AG04449 (cell line): ENCODE measurements at regions not wholly inside any gene's neighbourhood (a gene's known extent, or its start where the extent isn't known, plus 50 kb on each side); places are given as distances from the start of the nearest gene placed in this dataset.

Source experiments
- CTCF ChIA-PET: fragments of 350-600 bp; formaldehyde crosslinking; extraction: SDS; loops from one replicate; lab custom pipeline; 2021; ENCODE audit warnings: antibody characterized with exemption; lab: Yijun Ruan, JAX
- POLR2A ChIA-PET: fragments of 400-600, 350-600 bp; formaldehyde crosslinking; extraction: SDS; loops from one replicate; lab custom pipeline; 2020; ENCODE audit warnings: antibody characterized with exemption, inconsistent platforms; lab: Yijun Ruan, JAX
- DNase-seq: peaks from one replicate; pipeline ENCODE4 v3.0.0-alpha.2; 2010; ENCODE audit warnings: low read depth, low spot score
- H3K4me3 ChIP-seq: 2 replicates; pipeline ENCODE4 v1.5.1; 2011; ENCODE audit warnings: low read depth, mild to moderate bottlenecking, control low read depth, low read length
- TF ChIP-seq, protein P1 (sequence below): IDR thresholded peaks from one replicate; pipeline ENCODE4 v1.5.1; 2011; ENCODE audit warnings: mild to moderate bottlenecking, moderate library complexity, low read length, control low read depth, inconsistent platforms; ENCODE audit not compliant: insufficient read depth; ENCODE audit errors: missing control alignments

DNA sequence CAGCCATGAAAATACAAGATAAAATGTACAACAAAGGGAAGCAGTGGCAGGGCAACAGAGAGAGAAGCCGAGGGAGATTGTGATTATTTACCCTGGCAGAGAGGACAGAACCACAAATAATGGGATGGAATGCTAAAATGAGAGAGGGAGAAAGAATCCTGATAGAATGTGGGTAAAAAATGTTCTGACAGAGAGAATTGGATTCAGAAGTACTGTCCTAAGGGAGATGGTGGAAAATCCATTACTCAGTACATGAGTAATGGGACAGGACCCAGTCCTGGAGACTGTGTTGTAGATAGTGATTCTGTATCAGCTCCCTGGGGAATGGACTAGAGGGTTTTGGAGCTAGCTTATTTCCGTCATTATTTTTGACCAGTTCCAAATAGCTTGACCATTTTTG, 831.5 kb downstream of the MAT2B start:
- ChIA-PET POLR2A (interaction anchor here (1.3 kb wide), 1 partner anchor 17 kb away, joined by 3 read pairs; no protein-coding TSS in a partner anchor), CTCF (interaction anchor here (0.9 to 1.1 kb wide), 2 partner anchors 10 to 16 kb away, joined by 3 read pairs; no protein-coding TSS in a partner anchor)
- peak; percentile 69 for DNase-seq
- TF ChIP-seq, protein P1, sequence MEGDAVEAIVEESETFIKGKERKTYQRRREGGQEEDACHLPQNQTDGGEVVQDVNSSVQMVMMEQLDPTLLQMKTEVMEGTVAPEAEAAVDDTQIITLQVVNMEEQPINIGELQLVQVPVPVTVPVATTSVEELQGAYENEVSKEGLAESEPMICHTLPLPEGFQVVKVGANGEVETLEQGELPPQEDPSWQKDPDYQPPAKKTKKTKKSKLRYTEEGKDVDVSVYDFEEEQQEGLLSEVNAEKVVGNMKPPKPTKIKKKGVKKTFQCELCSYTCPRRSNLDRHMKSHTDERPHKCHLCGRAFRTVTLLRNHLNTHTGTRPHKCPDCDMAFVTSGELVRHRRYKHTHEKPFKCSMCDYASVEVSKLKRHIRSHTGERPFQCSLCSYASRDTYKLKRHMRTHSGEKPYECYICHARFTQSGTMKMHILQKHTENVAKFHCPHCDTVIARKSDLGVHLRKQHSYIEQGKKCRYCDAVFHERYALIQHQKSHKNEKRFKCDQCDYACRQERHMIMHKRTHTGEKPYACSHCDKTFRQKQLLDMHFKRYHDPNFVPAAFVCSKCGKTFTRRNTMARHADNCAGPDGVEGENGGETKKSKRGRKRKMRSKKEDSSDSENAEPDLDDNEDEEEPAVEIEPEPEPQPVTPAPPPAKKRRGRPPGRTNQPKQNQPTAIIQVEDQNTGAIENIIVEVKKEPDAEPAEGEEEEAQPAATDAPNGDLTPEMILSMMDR: no peak
- H3K4me3 ChIP-seq: no peak overlapping the region

GRCh38 chr5:164341056-164341619, 835.7 kb downstream of the MAT2B start:
- no peak for DNase-seq
- ChIA-PET CTCF (no interaction called here), POLR2A (no interaction called here)
- TF ChIP-seq, protein P1: no peak
- H3K4me3 ChIP-seq: no peak overlapping the region

- ChIA-PET CTCF (no interaction called here), POLR2A (no interaction called here)
- H3K4me3 ChIP-seq: no peak overlapping the region
- no peak for DNase-seq
- TF ChIP-seq, protein P1: no peak
Measured at GRCh38 chr5:164345173-164345849, 839.9 kb downstream of the MAT2B start.

DNA sequence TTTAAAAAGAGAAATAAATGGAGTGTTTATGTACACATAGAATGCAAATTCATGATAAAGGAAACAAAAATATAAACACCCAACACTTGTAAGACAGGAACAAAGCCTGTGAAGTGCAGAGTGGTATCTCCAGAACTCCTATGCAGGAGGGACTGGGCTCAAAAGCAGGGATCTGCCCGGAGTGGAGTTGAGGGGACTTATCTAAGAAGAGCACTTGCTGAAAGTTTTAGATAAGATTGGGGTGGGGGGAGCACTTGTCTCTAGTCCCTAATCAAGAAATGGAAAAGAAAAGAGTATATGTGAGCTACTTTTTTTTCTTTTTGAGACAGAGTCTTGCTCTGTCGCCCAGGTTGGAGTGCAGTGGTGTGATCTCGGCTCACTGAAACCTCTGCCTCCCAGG, 840.4 kb downstream of the MAT2B start:
- DNase-seq: no peak
- ChIA-PET POLR2A (no interaction called here), CTCF (no interaction called here)
- no peak overlapping the region for H3K4me3 ChIP-seq
- TF ChIP-seq, protein P1: no peak

GRCh38 chr5:164346785-164347630, 841.6 kb downstream of the MAT2B start:
- POLR2A ChIA-PET: interaction anchor here (1.1 kb wide), 1 partner anchor 13 kb away, joined by 3 read pairs; no protein-coding TSS in a partner anchor
- CTCF ChIA-PET: interaction anchor here (1.1 kb wide), 1 partner anchor 10 kb away, joined by 3 read pairs; no protein-coding TSS in a partner anchor
- no peak for DNase-seq
- TF ChIP-seq, protein P1: no peak
- H3K4me3 ChIP-seq: no peak overlapping the region

GRCh38 chr5:164350236-164350635, 844.8 kb downstream of the MAT2B start:
- CTCF ChIA-PET: no interaction called here
- TF ChIP-seq, protein P1: no peak
- no peak for DNase-seq
- POLR2A ChIA-PET: no interaction called here
- H3K4me3 ChIP-seq: no peak overlapping the region
